Tibial nerve (tissue), 4 donors: ENCODE measurements at regions not wholly inside any gene's neighbourhood (a gene's known extent, or its start where the extent isn't known, plus 50 kb on each side); places are given as distances from the start of the nearest gene placed in this dataset.
"Not testable (repeated sequence)": the region's sequence is repeated elsewhere in the genome, so short reads cannot be mapped to it uniquely, and the experiment has no call there.

ENCODE experiments used
- DNase-seq, 2 donors: peaks; one replicate each; pipeline ENCODE4 v3.0.0-alpha.2; 2019; ENCODE audit warnings: low spot score in 2 of 2
- H3K27ac ChIP-seq, 4 donors: fragments of 200-600 bp; sonication (generic) in 3 of 4; one replicate each; pipeline ENCODE4 v1.5.1; 2017 to 2019; ENCODE audit warnings: mild to moderate bottlenecking in 1 of 4
- H3K27me3 ChIP-seq, 2 donors: fragments of 200-600 bp; sonication (generic) in 1 of 2; one replicate each; pipeline versions ENCODE4 v1.5.1 to v1.6.0; 2017 to 2019
- H3K36me3 ChIP-seq, 3 donors: fragments of 200-600 bp; sonication (generic); one replicate each; pipeline ENCODE4 v1.5.1; 2018 to 2019
- H3K4me1 ChIP-seq, 4 donors: fragments of 200-600 bp; sonication (generic) in 3 of 4; one replicate each; pipeline ENCODE4 v1.5.1; 2017 to 2019
- H3K4me3 ChIP-seq, 4 donors: fragments of 200-600 bp; sonication (generic) in 3 of 4; one replicate each; pipeline ENCODE4 v1.5.1; 2017 to 2019; ENCODE audit warnings: mild to moderate bottlenecking in 1 of 4, moderate library complexity in 1 of 4
- H3K9me3 ChIP-seq, 4 donors: fragments of 200-600 bp; sonication (generic) in 3 of 4; one replicate each; pipeline ENCODE4 v1.5.1; 2017 to 2019
- CTCF ChIP-seq, 5 experiments: fragments of 200-600 bp in 3 of 5; fragments of 450-650 bp in 2 of 5; sonication (generic) in 3 of 5; IDR thresholded peaks; one replicate each; pipeline ENCODE4 v1.5.1; 2016 to 2019; ENCODE audit warnings: antibody characterized with exemption in 5 of 5, mild to moderate bottlenecking in 3 of 5, moderate library complexity in 2 of 5
- EP300 ChIP-seq, 2 donors: sonication (generic); formaldehyde crosslinking; IDR thresholded peaks; one replicate each; pipeline ENCODE4 v1.6.1; 2017; ENCODE audit warnings: antibody characterized with exemption in 2 of 2, mild to moderate bottlenecking in 1 of 2
- POLR2A ChIP-seq, 2 donors: fragments of 450-650 bp; IDR thresholded peaks; one replicate each; pipeline ENCODE4 v1.6.1; 2017; ENCODE audit warnings: antibody characterized with exemption in 2 of 2, mild to moderate bottlenecking in 2 of 2, moderate library complexity in 2 of 2
- WGBS, 2 donors: methylation state at CpG; one replicate each; pipeline ENCODE4 v1.1.5; 2018; 5-methylcytosine and 5-hydroxymethylcytosine counted together

- WGBS, 2 donors = 29 to 30% methylated on average over 2 of the region's 2 CpGs
- no peak for DNase-seq
- no peak for TF ChIP-seq CTCF (IDR thresholded peaks at IDR 0.05)
- no peak for TF ChIP-seq POLR2A (IDR thresholded peaks at IDR 0.05)
- no peak for TF ChIP-seq EP300 (IDR thresholded peaks at IDR 0.05)
- Histone ChIP-seq H3K4me3 (no peak overlapping the region), H3K4me1 (peaks cover 0 to 36% (median 8%) of the 10 kb centered on the region in 4 donors), H3K9me3 (no peaks in the 10 kb centered on the region), H3K27me3 (no peaks in the 10 kb centered on the region), H3K27ac (no peak overlapping the region), H3K36me3 (no peaks in the 10 kb centered on the region)
Measured at GRCh38 chr6:113068570-113068969, 721.4 kb downstream of the RFPL4B start.

DNA sequence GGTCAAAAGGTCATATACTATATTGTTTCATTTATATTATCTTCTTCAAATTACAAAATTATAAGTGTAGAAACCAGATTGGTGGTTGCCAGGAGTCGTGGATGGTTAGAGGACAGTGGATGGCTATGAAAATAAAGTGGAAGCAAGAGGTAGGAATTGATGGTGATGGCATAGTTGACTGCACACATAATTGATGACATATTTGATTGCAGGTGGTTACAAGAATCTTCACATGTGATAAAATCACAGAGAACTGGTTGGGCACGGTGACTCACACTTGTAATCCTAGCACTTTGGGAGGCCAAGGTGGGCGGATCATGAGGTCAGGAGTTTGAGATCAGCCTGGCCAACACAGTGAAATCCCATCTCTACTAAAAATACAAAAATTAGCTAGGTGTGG is 723.6 kb downstream of the RFPL4B start:
- not testable (repeated sequence) for DNase-seq, H3K4me3 ChIP-seq, H3K27ac ChIP-seq, H3K9me3 ChIP-seq, H3K27me3 ChIP-seq, H3K36me3 ChIP-seq
- WGBS, 2 donors = 96 to 97% methylated on average over 3 of the region's 3 CpGs
- peaks cover 0 to 38% (median 8%) of the 10 kb centered on the region in 4 donors for H3K4me1 ChIP-seq

- Histone ChIP-seq H3K27ac (no peak overlapping the region), H3K27me3 (no peaks in the 10 kb centered on the region), H3K4me3 (no peak overlapping the region), H3K4me1 (peaks cover 0 to 11% (median 0%) of the 10 kb centered on the region in 4 donors), H3K36me3 (no peaks in the 10 kb centered on the region), H3K9me3 (peaks cover 0 to 2% (median 0%) of the 10 kb centered on the region in 4 donors)
- DNase-seq = no peak
- TF ChIP-seq POLR2A (IDR thresholded peaks at IDR 0.05) (no peak), EP300 (IDR thresholded peaks at IDR 0.05) (no peak), CTCF (IDR thresholded peaks at IDR 0.05) (no peak)
- WGBS, 2 donors = 20 to 27% methylated on average over 1 of the region's 1 CpG
Measured at GRCh38 chr6:113073611-113074191, 726.6 kb downstream of the RFPL4B start.

DNA sequence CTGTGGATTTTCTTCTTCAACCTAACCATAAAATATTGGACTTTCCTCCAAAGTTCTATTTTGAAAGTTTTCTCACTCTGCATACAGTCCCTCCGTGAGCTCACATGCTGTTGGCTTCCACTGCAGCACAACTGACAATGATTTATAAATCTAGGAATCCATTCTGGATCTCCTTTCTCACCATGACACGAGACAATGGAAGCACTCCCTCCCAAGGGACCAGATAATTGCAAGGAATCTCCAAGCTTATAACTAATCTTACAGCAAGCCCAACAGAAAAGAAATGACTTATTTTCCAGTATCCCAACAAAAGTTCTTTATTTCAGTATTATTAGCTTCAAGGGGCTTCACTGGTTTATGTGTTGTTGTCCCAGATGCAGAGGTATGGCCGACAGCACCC is 729.0 kb downstream of the RFPL4B start:
- Histone ChIP-seq H3K4me1 (peaks cover 0 to 10% (median 0%) of the 10 kb centered on the region in 4 donors), H3K9me3 (peaks cover 0 to 2% (median 0%) of the 10 kb centered on the region in 4 donors), H3K27ac (no peak overlapping the region), H3K4me3 (no peak overlapping the region), H3K27me3 (no peaks in the 10 kb centered on the region), H3K36me3 (no peaks in the 10 kb centered on the region)
- TF ChIP-seq EP300 (IDR thresholded peaks at IDR 0.05) (no peak), POLR2A (IDR thresholded peaks at IDR 0.05) (no peak), CTCF (IDR thresholded peaks at IDR 0.05) (no peak)
- DNase-seq = no peak
- 71 to 84% methylated on average over 3 of the region's 3 CpGs for WGBS, 2 donors

- 33 to 38% methylated on average over 1 of the region's 1 CpG for WGBS, 2 donors
Measured at GRCh38 chr6:113076816-113077215, 729.7 kb downstream of the RFPL4B start.

More at GRCh38 chr6:113076816-113077215, 729.7 kb downstream of the RFPL4B start:
- H3K9me3 ChIP-seq = peaks cover 0 to 2% (median 0%) of the 10 kb centered on the region in 4 donors
- no peak for TF ChIP-seq EP300 (IDR thresholded peaks at IDR 0.05)
- TF ChIP-seq CTCF (IDR thresholded peaks at IDR 0.05) = no peak
- TF ChIP-seq POLR2A (IDR thresholded peaks at IDR 0.05) = no peak
- H3K4me3 ChIP-seq = no peak overlapping the region
- H3K27me3 ChIP-seq = no peaks in the 10 kb centered on the region
- no peak for DNase-seq
- H3K36me3 ChIP-seq = no peaks in the 10 kb centered on the region
- H3K4me1 ChIP-seq = peaks cover 0 to 10% (median 0%) of the 10 kb centered on the region in 4 donors
- H3K27ac ChIP-seq = no peak overlapping the region
